ENCODE measurements at regions not wholly inside any gene's neighbourhood (a gene's known extent, or its start where the extent isn't known, plus 50 kb on each side); places are given as distances from the start of the nearest gene placed in this dataset.

DNA sequence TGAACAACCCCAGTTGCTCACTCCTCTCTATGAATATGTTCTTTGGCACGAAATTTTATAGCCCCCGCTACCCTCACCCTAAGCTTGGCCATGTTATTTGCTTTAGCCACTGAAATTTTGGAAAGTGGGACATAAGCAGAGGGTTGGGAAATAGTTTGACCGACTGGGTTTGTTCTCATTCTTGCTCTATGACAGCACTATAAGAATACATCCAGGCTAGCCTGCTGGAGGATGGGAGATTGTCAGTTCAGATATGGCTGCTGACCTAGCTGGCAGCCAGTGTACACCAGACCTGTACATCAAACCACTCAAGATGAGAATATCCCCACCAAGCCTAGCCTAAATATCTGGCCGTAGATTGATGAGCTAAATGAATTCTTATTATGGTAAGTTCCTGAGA is 298.1 kb downstream of the PDGFC start:
- Histone ChIP-seq H3K9ac (ENCODE audit: low read length) (no peak overlapping the region), H3K4me3 (ENCODE audit: insufficient read depth, low read length, poor library complexity, severe bottlenecking) (no peak overlapping the region), H3K27ac (ENCODE audit: low read depth, low read length) (no peak overlapping the region), H3K27me3 (ENCODE audit: low read length) (no peaks in the 10 kb centered on the region), H3K9me2 (replicated peaks; ENCODE audit: insufficient read depth, low read length) (no peaks in the 10 kb centered on the region), H3K4me2 (ENCODE audit: low read depth, low read length, poor library complexity, severe bottlenecking) (no peak overlapping the region), H3F3A (ENCODE audit: insufficient read depth) (no peaks in the 10 kb centered on the region), H2AFZ (ENCODE audit: low read depth, low read length, severe bottlenecking) (no peak overlapping the region), H3K79me2 (ENCODE audit: insufficient read depth, low read length) (no peaks in the 10 kb centered on the region), H3K36me3 (ENCODE audit: low read length) (no peaks in the 10 kb centered on the region), H4K20me1 (ENCODE audit: low read depth, low read length) (no peaks in the 10 kb centered on the region), H3K9me3 (ENCODE audit: insufficient read depth, low read length) (no peaks in the 10 kb centered on the region)
- TF ChIP-seq EZH2phosphoT487 (conservative IDR thresholded peaks at IDR 0.05; ENCODE audit: low read length) (no peak), CTCF (IDR thresholded peaks at IDR 0.05; ENCODE audit: insufficient read depth, low read length, poor library complexity, severe bottlenecking) (no peak)

DNA sequence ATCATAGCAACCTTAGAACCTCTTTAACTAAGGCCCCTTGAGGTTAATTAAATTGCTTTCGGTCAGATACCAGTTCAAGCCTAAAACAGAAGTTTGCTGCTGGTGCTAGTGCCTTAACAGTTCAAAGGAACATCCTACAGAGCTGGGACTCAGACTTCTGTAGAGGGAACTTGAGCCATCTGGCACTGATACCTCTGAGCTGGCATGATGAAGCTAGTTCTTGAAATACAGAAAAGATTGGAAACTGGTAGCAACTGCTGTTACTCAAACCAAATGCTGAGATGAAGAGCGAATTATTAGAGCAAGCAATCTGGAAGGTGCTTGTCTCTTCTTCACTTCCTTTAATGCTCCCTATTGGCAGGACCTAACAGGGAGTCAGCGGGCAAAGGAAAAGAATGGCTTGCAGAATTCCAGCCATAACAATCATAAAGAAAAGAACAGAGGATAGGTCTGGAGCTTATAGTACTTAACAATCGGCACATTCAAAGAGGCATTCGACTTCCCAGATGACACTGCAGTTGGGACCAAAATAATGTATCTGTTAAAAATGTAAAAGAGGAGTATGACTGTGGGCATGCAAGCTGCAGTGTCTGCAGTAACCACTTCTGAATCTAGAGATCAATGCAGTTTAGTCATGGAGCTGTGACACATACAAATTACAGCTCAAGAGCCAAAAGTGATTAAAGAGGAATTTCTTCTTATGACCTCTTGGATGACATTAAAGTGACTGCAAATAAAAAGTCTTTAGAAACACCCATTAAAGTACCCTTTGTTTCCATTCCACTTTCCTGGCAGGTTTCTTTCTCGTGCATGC is 298.9 kb downstream of the PDGFC start:
- Histone ChIP-seq H3K9me2 (replicated peaks; ENCODE audit: insufficient read depth, low read length) (no peaks in the 10 kb centered on the region), H3K27ac (ENCODE audit: low read depth, low read length) (no peak overlapping the region), H3K36me3 (ENCODE audit: low read length) (no peaks in the 10 kb centered on the region), H4K20me1 (ENCODE audit: low read depth, low read length) (no peaks in the 10 kb centered on the region), H3K4me2 (ENCODE audit: low read depth, low read length, poor library complexity, severe bottlenecking) (no peak overlapping the region), H3F3A (ENCODE audit: insufficient read depth) (no peaks in the 10 kb centered on the region), H2AFZ (ENCODE audit: low read depth, low read length, severe bottlenecking) (no peak overlapping the region), H3K4me3 (ENCODE audit: insufficient read depth, low read length, poor library complexity, severe bottlenecking) (no peak overlapping the region), H3K27me3 (ENCODE audit: low read length) (no peaks in the 10 kb centered on the region), H3K9ac (ENCODE audit: low read length) (no peak overlapping the region), H3K79me2 (ENCODE audit: insufficient read depth, low read length) (no peaks in the 10 kb centered on the region), H3K9me3 (ENCODE audit: insufficient read depth, low read length) (no peaks in the 10 kb centered on the region)
- no peak for TF ChIP-seq CTCF (IDR thresholded peaks at IDR 0.05; ENCODE audit: insufficient read depth, low read length, poor library complexity, severe bottlenecking)
- TF ChIP-seq EZH2phosphoT487 (conservative IDR thresholded peaks at IDR 0.05; ENCODE audit: low read length) = no peak

- Histone ChIP-seq H3K79me2 (ENCODE audit: insufficient read depth, low read length) (no peaks in the 10 kb centered on the region), H3K4me3 (ENCODE audit: insufficient read depth, low read length, poor library complexity, severe bottlenecking) (no peak overlapping the region), H3K4me2 (ENCODE audit: low read depth, low read length, poor library complexity, severe bottlenecking) (no peak overlapping the region), H3K9me3 (ENCODE audit: insufficient read depth, low read length) (no peaks in the 10 kb centered on the region), H2AFZ (ENCODE audit: low read depth, low read length, severe bottlenecking) (no peak overlapping the region), H3K36me3 (ENCODE audit: low read length) (no peaks in the 10 kb centered on the region), H3K27me3 (ENCODE audit: low read length) (no peaks in the 10 kb centered on the region), H3F3A (ENCODE audit: insufficient read depth) (no peaks in the 10 kb centered on the region), H3K9ac (ENCODE audit: low read length) (no peak overlapping the region), H4K20me1 (ENCODE audit: low read depth, low read length) (no peaks in the 10 kb centered on the region), H3K27ac (ENCODE audit: low read depth, low read length) (no peak overlapping the region), H3K9me2 (replicated peaks; ENCODE audit: insufficient read depth, low read length) (no peaks in the 10 kb centered on the region)
- no peak for TF ChIP-seq EZH2phosphoT487 (conservative IDR thresholded peaks at IDR 0.05; ENCODE audit: low read length)
- TF ChIP-seq CTCF (IDR thresholded peaks at IDR 0.05; ENCODE audit: insufficient read depth, low read length, poor library complexity, severe bottlenecking) = no peak
Observed at GRCh38 chr4:156665780-156666366, 305.7 kb downstream of the PDGFC start.
